ENCODE measurements at regions not wholly inside any gene's neighbourhood (a gene's known extent, or its start where the extent isn't known, plus 50 kb on each side); places are given as distances from the start of the nearest gene placed in this dataset.
"Not testable (repeated sequence)": the region's sequence is repeated elsewhere in the genome, so short reads cannot be mapped to it uniquely, and the experiment has no call there.

GRCh38 chr5:135094339-135095051 is 60.5 kb upstream of the PITX1 start:
- in situ Hi-C loops (cut with HindIII; ENCODE audit: extremely low pct_ligation_motif_present, low pct_unique_long_range_greater_than_20kb): no loop called here
- H3K4me2 ChIP-seq (ENCODE audit: low read depth, low read length): 0 out of 2 replicates have a peak overlapping the region, but pooled peaks have one; percentile 34
- H3K27ac ChIP-seq (ENCODE audit: extremely low read length, insufficient read depth, low read length): no peak overlapping the region
- DNase-seq (ENCODE audit: low spot score): no peak
- peaks cover 17% of the 10 kb centered on the region for H3K4me1 ChIP-seq (ENCODE audit: insufficient read depth, low read length)
- 85% methylated on average over 6 of the region's 6 CpGs for WGBS (ENCODE audit: low lambda C conversion rate)
- H3K9me3 ChIP-seq (ENCODE audit: low read length): no peaks in the 10 kb centered on the region
- H3K9ac ChIP-seq (ENCODE audit: insufficient read depth, low read depth, low read length): no peak overlapping the region
- H3K36me3 ChIP-seq (replicated peaks in 1 of 2; ENCODE audit: control insufficient read depth in 1 of 2, insufficient read depth in 2 of 2, low read length in 2 of 2): no peaks in the 10 kb centered on the region
- H3K79me2 ChIP-seq (ENCODE audit: insufficient read depth, low read length): no peaks in the 10 kb centered on the region
- ChIA-PET POLR2A (interaction anchor here (1.1 kb wide), 1 partner anchor 63 kb away, joined by 4 read pairs; no protein-coding TSS in a partner anchor), CTCF (ENCODE audit: low intra/inter-chr PET ratio, low total read pairs) (no interaction called here)
- no peak for FAIRE-seq
- no peak overlapping the region; a peak in 1 of 6 replicates for H3K4me3 ChIP-seq (replicated peaks in 1 of 3; ENCODE audit: insufficient read depth in 1 of 3, low read depth in 2 of 3, low read length in 3 of 3)
- no peaks in the 10 kb centered on the region for H3K27me3 ChIP-seq (ENCODE audit: control insufficient read depth in 1 of 2, insufficient read depth in 2 of 2, low read length in 2 of 2)
- BruUV-seq (replicated peaks): no TSS peak
- no peak; the same call in 2 of the 3 replicates for ATAC-seq
- no peak overlapping the region for H2AFZ ChIP-seq (ENCODE audit: low read length)
- intact Hi-C loops (cut with micrococcal nuclease; ENCODE audit: unreplicated experiment): no loop called here
- H4K20me1 ChIP-seq (ENCODE audit: insufficient read depth, low read length): no peaks in the 10 kb centered on the region
- TF ChIP-seq ZNF282 (IDR thresholded peaks at IDR 0.05; ENCODE audit: partially characterized antibody): no peak
- TF ChIP-seq GATAD2A (CRISPR knock-in tag; IDR thresholded peaks at IDR 0.05): no peak
- TF ChIP-seq, protein P1, sequence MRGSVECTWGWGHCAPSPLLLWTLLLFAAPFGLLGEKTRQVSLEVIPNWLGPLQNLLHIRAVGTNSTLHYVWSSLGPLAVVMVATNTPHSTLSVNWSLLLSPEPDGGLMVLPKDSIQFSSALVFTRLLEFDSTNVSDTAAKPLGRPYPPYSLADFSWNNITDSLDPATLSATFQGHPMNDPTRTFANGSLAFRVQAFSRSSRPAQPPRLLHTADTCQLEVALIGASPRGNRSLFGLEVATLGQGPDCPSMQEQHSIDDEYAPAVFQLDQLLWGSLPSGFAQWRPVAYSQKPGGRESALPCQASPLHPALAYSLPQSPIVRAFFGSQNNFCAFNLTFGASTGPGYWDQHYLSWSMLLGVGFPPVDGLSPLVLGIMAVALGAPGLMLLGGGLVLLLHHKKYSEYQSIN (CRISPR knock-in tag; IDR thresholded peaks at IDR 0.05; ENCODE audit: borderline replicate concordance): no peak
- no peak for TF ChIP-seq DR1 (CRISPR knock-in tag; IDR thresholded peaks at IDR 0.05)
- TF ChIP-seq, protein P2, sequence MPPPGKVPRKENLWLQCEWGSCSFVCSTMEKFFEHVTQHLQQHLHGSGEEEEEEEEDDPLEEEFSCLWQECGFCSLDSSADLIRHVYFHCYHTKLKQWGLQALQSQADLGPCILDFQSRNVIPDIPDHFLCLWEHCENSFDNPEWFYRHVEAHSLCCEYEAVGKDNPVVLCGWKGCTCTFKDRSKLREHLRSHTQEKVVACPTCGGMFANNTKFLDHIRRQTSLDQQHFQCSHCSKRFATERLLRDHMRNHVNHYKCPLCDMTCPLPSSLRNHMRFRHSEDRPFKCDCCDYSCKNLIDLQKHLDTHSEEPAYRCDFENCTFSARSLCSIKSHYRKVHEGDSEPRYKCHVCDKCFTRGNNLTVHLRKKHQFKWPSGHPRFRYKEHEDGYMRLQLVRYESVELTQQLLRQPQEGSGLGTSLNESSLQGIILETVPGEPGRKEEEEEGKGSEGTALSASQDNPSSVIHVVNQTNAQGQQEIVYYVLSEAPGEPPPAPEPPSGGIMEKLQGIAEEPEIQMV (CRISPR knock-in tag; IDR thresholded peaks at IDR 0.05; ENCODE audit: low read depth): no peak
- no peak for TF ChIP-seq ZMAT3 (CRISPR knock-in tag; conservative IDR thresholded peaks at IDR 0.05)
- TF ChIP-seq GATA4 (IDR thresholded peaks at IDR 0.05; ENCODE audit: borderline replicate concordance, low read depth): no peak
- TF ChIP-seq ZNF740 (CRISPR knock-in tag; IDR thresholded peaks at IDR 0.05): no peak
- TF ChIP-seq SOX13 (IDR thresholded peaks at IDR 0.05): no peak
- TF ChIP-seq SOX13 (CRISPR knock-in tag; conservative IDR thresholded peaks at IDR 0.05 in 1 of 2, IDR thresholded peaks at IDR 0.05 in 1 of 2): no peak
- no peak for TF ChIP-seq DDIT3 (CRISPR knock-in tag; IDR thresholded peaks at IDR 0.05)

GRCh38 chr5:135093483-135093882 is 59.5 kb upstream of the PITX1 start:
- BruUV-seq (replicated peaks); FAIRE-seq; H3K9ac ChIP-seq (ENCODE audit: insufficient read depth, low read depth, low read length); H3K27me3 ChIP-seq (ENCODE audit: control insufficient read depth in 1 of 2, insufficient read depth in 2 of 2, low read length in 2 of 2); ATAC-seq; POLR2A ChIA-PET; in situ Hi-C loops (cut with HindIII; ENCODE audit: extremely low pct_ligation_motif_present, low pct_unique_long_range_greater_than_20kb); H3K79me2 ChIP-seq (ENCODE audit: insufficient read depth, low read length); H3K9me3 ChIP-seq (ENCODE audit: low read length); H4K20me1 ChIP-seq (ENCODE audit: insufficient read depth, low read length); CTCF ChIA-PET (ENCODE audit: low intra/inter-chr PET ratio, low total read pairs); H3K36me3 ChIP-seq (replicated peaks in 1 of 2; ENCODE audit: control insufficient read depth in 1 of 2, insufficient read depth in 2 of 2, low read length in 2 of 2); intact Hi-C loops (cut with micrococcal nuclease; ENCODE audit: unreplicated experiment); DNase-seq (ENCODE audit: low spot score); H3K4me2 ChIP-seq (ENCODE audit: low read depth, low read length); H3K4me3 ChIP-seq (replicated peaks in 1 of 3; ENCODE audit: insufficient read depth in 1 of 3, low read depth in 2 of 3, low read length in 3 of 3); H3K27ac ChIP-seq (ENCODE audit: extremely low read length, insufficient read depth, low read length); H2AFZ ChIP-seq (ENCODE audit: low read length): not testable (repeated sequence)
- 86% methylated on average over 1 of the region's 1 CpG for WGBS (ENCODE audit: low lambda C conversion rate)
- peaks cover 17% of the 10 kb centered on the region for H3K4me1 ChIP-seq (ENCODE audit: insufficient read depth, low read length)

Measured in HepG2 (cell line).